ENCODE measurements at regions not wholly inside any gene's neighbourhood (a gene's known extent, or its start where the extent isn't known, plus 50 kb on each side); places are given as distances from the start of the nearest gene placed in this dataset.

DNA sequence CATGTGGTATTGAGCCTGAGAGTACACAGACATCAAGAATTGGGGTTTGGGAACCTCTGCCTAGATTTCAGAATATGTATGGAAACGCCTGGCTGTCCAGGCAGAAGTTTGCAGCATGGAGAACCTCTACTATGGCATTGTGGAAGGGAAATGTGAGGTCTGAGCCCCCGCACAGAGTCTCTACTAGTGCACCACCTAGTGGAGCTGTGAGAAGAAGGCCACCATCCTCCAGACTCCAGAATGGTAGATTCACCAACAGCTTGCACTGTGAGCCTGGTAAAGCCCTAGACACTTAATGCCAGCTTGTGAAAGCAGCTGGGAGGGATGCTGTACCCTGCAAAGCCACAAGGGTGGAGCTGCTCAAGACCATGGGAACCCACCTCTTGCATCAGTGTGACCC is 658.2 kb downstream of the HACE1 start:
- no peak for DNase-seq (ENCODE audit: low spot score)

GRCh38 chr6:104187616-104188015 is 672.1 kb downstream of the HACE1 start:
- DNase-seq (ENCODE audit: low spot score) = no peak

DNA sequence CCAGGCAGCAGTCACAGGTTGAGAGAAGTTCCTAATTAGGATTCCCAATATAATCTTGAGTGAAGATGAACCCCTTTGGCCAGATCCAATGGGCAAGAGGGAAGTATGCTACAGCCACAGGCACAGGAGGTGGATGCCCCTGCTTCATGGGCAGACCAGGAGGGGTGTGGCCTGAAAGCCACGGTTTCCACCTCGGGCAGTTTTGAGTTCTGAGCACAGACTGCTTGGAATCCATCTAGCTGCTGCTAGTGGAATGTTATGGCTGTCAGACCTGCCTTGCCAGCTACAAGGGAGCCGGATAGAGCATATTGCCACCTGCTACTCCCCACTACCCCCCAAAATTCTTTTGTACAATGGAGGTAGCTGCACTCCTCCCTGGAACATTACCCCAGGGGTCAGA is 672.9 kb downstream of the HACE1 start:
- DNase-seq (ENCODE audit: low spot score) = no peak

DNA sequence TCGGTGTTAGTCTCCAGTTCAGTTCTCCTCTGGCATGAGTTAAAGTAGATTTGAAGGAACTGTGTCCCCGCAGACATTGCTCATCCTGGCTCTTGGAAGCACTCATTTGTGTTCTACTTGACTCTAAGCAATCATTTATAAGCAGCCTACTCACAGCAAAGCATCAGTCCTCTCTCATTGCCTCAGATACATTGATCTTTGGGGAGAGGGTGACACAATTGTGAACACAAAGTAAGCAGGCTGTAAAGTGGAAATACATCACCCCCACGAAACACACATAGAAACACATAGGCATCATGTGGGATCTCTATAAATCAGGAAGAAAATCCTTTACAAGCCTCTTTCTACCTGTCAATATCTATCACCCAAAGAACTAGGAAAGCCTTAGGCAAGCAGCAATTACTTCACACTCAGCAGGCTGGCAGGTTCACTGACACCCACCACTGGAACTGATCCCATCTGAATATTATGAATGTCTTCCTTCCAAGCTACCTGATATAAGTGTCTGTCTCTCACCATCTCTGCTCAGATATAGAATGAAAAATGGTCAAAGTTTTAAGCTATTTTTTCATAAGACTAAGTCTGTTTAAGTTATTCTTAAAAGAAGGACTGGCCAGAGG is 675.8 kb downstream of the HACE1 start:
- DNase-seq (ENCODE audit: low spot score) = no peak

DNA sequence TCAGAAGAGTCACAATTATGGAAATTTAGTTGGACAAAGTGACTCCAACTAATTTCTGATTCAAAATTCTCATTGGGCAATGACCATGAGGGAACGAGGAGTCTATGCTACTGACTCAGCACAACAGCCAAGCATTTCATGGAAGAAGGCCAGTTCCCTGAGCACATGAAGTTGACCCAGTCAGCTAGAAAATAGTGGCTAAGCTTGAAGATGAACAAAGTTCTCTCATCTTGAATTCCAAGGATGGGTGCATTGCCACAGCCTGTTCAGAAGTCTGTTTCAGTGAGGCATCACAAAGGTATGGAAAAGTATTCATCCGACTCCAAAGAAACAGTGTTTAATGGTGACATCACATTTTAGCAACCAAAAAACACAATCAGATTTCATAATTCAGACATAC is 676.9 kb downstream of the HACE1 start:
- no peak for DNase-seq (ENCODE audit: low spot score)

GRCh38 chr6:104173668-104174067 is 686.1 kb downstream of the HACE1 start:
- no peak for DNase-seq (ENCODE audit: low spot score)

DNA sequence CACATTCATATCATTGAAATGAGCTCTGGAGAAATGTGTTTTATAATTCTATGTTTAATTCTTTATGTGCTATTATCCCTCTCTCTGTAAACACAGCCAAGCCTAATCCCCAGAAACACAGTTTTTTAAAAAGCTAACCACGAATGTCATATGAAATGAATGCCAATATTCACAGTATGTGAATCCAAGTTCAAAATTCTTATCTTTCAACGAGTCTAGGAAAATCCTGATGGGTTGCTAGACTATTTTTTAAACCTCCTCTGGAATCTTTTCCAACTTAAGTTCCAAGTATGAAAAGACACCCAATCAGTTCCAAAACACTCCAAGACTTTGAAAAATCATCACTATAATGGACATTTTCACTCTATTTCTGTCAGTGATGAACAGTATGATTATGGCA is 689.3 kb downstream of the HACE1 start:
- no peak for DNase-seq (ENCODE audit: low spot score)

- no peak for DNase-seq (ENCODE audit: low spot score)
These were observed 693.6 kb downstream of the HACE1 start for GRCh38 chr6:104166055-104166668.

GRCh38 chr6:104162036-104162669 is 697.6 kb downstream of the HACE1 start:
- DNase-seq (ENCODE audit: low spot score) = no peak

DNA sequence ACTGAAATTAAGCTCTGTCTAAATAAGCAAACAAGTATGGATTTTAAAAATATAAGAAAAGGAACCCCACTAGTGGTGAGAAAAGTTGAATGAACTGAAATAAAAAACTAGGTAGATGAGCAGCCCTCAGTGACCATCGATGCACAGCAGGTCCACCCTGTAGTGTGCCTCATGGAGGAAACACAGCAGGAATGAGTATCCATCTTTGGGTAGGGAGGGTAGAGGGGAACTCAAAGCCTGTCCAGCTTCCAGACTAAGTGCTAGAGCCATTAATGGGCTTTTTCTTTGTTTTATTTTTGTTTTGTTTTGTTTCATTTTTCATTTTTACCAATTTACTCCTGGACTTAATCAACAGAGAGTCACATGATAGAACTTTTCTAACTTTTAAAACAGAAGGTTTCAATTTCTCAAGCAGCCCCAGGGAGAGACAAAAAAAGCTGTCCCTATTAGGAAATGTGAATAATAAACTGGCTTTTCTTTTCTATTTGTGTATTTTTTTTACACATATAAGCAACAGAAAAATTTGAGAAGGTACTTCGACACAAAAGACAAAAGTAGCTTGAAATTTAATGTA is 700.6 kb downstream of the HACE1 start:
- DNase-seq (ENCODE audit: low spot score) = no peak

GRCh38 chr6:104143757-104144156 is 716.0 kb downstream of the HACE1 start:
- DNase-seq (ENCODE audit: low spot score) = no peak

GRCh38 chr6:104134876-104135275 is 724.8 kb downstream of the HACE1 start:
- DNase-seq (ENCODE audit: low spot score) = no peak

DNA sequence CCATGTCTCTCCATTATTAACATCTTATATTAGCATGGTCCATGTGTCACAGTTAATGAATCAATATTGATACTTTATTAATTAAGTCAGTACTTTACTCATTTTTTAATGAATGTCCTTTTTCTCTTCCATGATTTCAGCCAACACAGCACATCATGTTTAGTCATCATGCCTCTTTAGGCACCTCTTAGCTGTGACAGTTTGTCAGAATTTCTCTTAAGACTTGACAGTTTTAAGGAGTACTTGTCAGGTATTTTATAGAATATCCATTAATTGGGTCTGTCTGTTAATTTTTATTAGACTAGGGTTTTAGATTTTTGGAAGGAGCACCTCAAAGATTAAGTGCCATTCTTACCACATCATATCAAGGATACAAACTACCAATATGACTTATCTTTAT is 729.4 kb downstream of the HACE1 start:
- DNase-seq (ENCODE audit: low spot score) = no peak

DNA sequence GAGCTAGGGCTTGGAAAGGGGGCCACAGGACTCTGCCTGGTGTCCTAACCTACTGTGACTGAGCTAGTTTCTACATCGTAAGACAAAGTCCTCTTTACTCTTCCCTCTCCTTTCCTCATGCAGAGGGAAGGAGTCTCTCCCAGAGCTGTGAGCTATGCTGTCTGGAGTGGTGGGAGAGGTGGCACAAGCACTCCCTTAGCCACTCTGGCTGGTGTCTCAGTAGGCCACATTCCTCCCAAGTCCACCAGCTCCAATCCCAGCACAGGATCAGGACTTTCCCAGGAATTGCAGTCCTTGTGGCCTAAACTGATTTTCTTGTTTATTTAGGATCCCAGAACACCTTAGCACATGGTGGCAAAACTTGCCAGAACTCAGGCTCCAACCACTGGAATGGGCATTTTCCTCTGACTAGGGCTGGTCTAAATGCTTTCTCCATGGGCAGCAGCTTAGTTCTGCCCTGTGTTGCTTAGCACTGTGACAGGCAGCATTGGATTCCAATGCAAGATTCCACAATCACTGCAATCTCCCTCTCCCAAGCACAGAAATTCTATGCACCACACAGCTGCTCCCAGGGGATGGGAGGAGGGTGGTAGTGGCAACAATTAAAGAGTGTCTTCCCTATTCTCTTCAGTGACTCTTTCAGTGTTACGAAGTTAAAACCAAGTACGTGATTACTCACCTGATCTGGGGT is 733.3 kb downstream of the HACE1 start:
- no peak for DNase-seq (ENCODE audit: low spot score)

- no peak for DNase-seq (ENCODE audit: low spot score)
These were observed 736.5 kb downstream of the HACE1 start for GRCh38 chr6:104123227-104123626.

- no peak for DNase-seq (ENCODE audit: low spot score)
These were observed 741.4 kb downstream of the HACE1 start for GRCh38 chr6:104118274-104118673.

DNA sequence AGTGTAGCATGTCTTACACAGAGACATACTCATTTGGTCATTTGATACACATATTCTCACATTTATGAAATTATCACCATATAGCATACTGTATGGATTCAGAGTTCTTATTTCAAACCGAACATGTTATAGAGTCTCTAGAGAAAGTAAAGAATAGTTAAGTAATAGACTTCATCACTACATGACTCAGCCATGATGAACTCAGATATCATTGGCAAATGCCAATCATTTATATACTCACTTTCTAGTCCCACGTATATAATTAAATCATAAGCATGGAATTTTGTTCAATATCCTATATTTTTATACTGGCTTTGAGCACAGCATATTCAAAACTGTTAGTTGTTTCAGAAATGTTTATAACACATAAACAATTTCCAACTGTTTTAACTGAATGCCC is 749.9 kb downstream of the HACE1 start:
- DNase-seq (ENCODE audit: low spot score) = no peak

- DNase-seq (ENCODE audit: low spot score) = no peak
These were observed 751.1 kb downstream of the HACE1 start for GRCh38 chr6:104108634-104109033.

- DNase-seq (ENCODE audit: low spot score) = peak; percentile 10
These were observed 763.9 kb downstream of the HACE1 start for GRCh38 chr6:104095661-104096416.

- no peak for DNase-seq (ENCODE audit: low spot score)
These were observed 772.0 kb downstream of the HACE1 start for GRCh38 chr6:104087765-104088164.

DNA sequence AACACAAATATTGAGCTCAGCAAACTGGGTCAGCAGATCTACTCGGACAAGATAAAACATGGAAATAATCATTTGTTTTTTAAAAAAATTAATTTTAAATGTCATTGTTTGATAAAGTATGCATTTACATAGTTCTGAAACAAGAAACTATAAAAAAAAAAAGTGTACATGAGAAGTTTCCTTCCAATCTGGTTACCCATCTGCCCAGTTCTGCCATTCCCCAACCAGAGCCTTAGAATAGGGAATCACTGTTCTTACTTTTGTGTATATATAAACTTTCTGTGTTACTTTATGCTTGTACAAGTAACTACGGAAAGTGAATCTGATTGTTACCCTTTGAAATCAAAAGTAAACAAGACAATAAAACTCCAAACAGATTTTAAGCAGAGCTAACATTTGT is 791.4 kb downstream of the HACE1 start:
- DNase-seq (ENCODE audit: low spot score) = no peak

DNA sequence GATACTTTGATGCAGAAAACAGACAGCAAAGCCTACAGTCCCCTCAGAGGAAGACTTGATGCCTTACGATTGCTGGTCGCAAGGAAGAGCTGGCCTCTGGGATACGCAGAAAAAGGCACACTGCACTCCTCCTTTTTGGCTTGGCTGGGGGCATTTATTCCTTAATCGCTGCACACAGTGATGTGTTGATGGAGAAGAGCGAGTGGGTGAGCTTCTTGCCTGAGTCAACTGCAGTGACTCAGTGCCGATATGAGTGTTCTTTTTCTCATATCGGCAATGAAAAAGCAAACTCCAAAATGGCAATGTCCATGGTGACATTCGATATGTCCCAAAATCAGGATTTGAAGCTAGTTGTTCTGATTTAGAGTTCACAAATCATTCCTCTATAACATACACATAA is 794.8 kb downstream of the HACE1 start:
- DNase-seq (ENCODE audit: low spot score) = no peak
